Embryonic facial prominence (tissue), 1 donor: ENCODE measurements at regions not wholly inside any gene's neighbourhood (a gene's known extent, or its start where the extent isn't known, plus 50 kb on each side); places are given as distances from the start of the nearest gene placed in this dataset.
"Not testable (repeated sequence)": the region's sequence is repeated elsewhere in the genome, so short reads cannot be mapped to it uniquely, and the experiment has no call there.

Experiments used
- DNase-seq: peaks from one replicate; pipeline ENCODE4 v3.0.0-alpha.2; 2016; ENCODE audit errors: extremely low spot score

- DNase-seq: not testable (repeated sequence)
These were observed 129.3 kb upstream of the LRRC61 start for GRCh38 chr7:150193866-150194265.
